ENCODE measurements at regions not wholly inside any gene's neighbourhood (a gene's known extent, or its start where the extent isn't known, plus 50 kb on each side); places are given as distances from the start of the nearest gene placed in this dataset.
A peak's percentile ranks its signal among the peaks of the same experiment; 100 is the strongest.
"Not testable (repeated sequence)": the region's sequence is repeated elsewhere in the genome, so short reads cannot be mapped to it uniquely, and the experiment has no call there.

GRCh38 chr3:106317141-106318055 lies 448.6 kb upstream of the CBLB start:
- DNase-seq (ENCODE audit: low spot score): no peak

- not testable (repeated sequence) for DNase-seq (ENCODE audit: low spot score)
Measured at GRCh38 chr3:106321438-106321837, 452.6 kb upstream of the CBLB start.

GRCh38 chr3:106323586-106323985 lies 454.8 kb upstream of the CBLB start:
- no peak for DNase-seq (ENCODE audit: low spot score)

GRCh38 chr3:106326941-106327695 lies 458.3 kb upstream of the CBLB start:
- no peak for DNase-seq (ENCODE audit: low spot score)

- DNase-seq (ENCODE audit: low spot score): no peak
Measured at GRCh38 chr3:106327696-106328025, 458.8 kb upstream of the CBLB start.

GRCh38 chr3:106328224-106328623 lies 459.4 kb upstream of the CBLB start:
- DNase-seq (ENCODE audit: low spot score): no peak

GRCh38 chr3:106329521-106329920 lies 460.7 kb upstream of the CBLB start:
- DNase-seq (ENCODE audit: low spot score): peak; percentile 17

GRCh38 chr3:106331636-106332035 lies 462.8 kb upstream of the CBLB start:
- DNase-seq (ENCODE audit: low spot score): no peak

- no peak for DNase-seq (ENCODE audit: low spot score)
Measured at GRCh38 chr3:106332129-106332528, 463.3 kb upstream of the CBLB start.

GRCh38 chr3:106332884-106333283 lies 464.1 kb upstream of the CBLB start:
- no peak for DNase-seq (ENCODE audit: low spot score)

GRCh38 chr3:106333911-106334618 lies 465.3 kb upstream of the CBLB start:
- no peak for DNase-seq (ENCODE audit: low spot score)

GRCh38 chr3:106336619-106337018 lies 467.8 kb upstream of the CBLB start:
- no peak for DNase-seq (ENCODE audit: low spot score)

- peak; percentile 10 for DNase-seq (ENCODE audit: low spot score)
Measured at GRCh38 chr3:106337116-106337515, 468.3 kb upstream of the CBLB start.

- DNase-seq (ENCODE audit: low spot score): no peak
Measured at GRCh38 chr3:106338582-106339214, 469.9 kb upstream of the CBLB start.

GRCh38 chr3:106339551-106339950 lies 470.7 kb upstream of the CBLB start:
- DNase-seq (ENCODE audit: low spot score): no peak

- DNase-seq (ENCODE audit: low spot score): no peak
Measured at GRCh38 chr3:106341087-106341486, 472.3 kb upstream of the CBLB start.

- DNase-seq (ENCODE audit: low spot score): no peak
Measured at GRCh38 chr3:106341586-106342162, 472.9 kb upstream of the CBLB start.

- no peak for DNase-seq (ENCODE audit: low spot score)
Measured at GRCh38 chr3:106342386-106342785, 473.6 kb upstream of the CBLB start.

GRCh38 chr3:106343811-106344210 lies 475.0 kb upstream of the CBLB start:
- DNase-seq (ENCODE audit: low spot score): no peak

GRCh38 chr3:106345353-106346027 lies 476.7 kb upstream of the CBLB start:
- peak; percentile 60 for DNase-seq (ENCODE audit: low spot score)

- no peak for DNase-seq (ENCODE audit: low spot score)
Measured at GRCh38 chr3:106347350-106347749, 478.5 kb upstream of the CBLB start.
